ENCODE measurements at regions not wholly inside any gene's neighbourhood (a gene's known extent, or its start where the extent isn't known, plus 50 kb on each side); places are given as distances from the start of the nearest gene placed in this dataset.

DNA sequence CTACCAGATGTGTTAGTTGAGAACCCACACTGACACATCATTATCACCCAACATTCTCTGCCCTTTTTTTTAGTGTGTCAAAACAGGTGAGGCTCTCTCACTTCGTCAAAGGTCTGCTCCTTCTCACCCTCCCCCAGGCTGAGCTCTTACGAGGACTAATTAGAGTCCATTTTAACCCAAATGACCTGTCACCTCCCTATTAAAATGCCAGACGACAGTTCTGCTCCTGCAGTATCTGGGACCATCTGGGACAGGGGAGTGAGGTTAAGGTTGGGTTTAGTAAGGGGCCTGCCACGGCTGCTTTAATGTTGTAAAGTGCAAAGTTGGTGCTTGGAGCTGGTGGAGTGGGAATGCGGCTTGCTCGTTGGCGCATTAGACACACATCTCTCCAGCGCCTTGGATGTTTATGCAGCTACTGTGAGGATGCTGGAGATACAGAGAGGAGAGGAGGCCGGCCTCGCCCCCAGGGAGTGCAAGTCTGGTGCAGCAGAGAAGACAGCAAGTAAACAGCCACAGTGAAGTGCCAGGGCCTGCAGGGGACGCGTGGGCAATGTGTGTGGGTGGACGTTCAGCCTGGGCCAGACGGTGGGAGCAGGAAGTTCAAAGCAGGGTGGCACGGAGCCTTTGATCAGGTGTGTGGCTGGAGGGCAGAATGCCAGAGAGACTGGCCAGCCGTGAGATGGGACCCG lies 96.2 kb downstream of the C9orf50 start:
- no peak for ATAC-seq
- H3K4me1 ChIP-seq, result no peaks in the 10 kb centered on the region
- intact Hi-C loops (cut with DNase I; ENCODE audit: low total_unique reads), result no loop called here

DNA sequence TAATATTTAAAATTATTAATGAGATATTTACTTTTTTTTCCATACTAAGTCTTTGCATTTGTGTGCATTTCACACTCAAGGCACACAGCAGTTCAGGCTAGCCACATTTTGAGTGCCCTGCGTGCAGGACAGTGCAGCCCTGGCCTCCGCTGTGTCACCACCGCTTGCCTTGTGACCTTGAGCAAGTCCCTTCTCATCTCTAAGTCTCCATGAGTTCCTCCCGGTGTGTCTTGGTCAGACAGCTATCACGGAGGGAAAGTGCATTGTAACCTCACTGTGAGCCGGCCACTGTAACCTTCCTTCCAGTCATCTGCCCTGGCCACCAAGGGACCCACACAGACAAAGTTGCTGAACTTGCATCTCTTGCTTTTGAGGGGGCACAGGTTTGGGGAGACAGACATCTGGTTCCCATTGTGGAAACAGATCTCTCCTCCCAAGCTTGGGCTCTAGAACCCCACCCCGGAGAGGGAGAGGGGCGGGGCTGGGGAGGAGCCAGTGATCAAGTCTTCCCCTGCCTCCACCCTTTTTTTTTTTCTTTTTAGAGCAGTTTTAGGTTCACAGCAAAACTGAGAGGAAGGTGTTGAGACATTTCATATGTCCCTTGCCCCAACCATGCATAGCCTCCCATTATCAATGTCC lies 96.8 kb downstream of the C9orf50 start:
- ATAC-seq, result no peak
- H3K36me3 ChIP-seq, result no peaks in the 10 kb centered on the region
- TF ChIP-seq POLR2A (IDR thresholded peaks at IDR 0.05), result no peak
- TF ChIP-seq, protein P1, sequence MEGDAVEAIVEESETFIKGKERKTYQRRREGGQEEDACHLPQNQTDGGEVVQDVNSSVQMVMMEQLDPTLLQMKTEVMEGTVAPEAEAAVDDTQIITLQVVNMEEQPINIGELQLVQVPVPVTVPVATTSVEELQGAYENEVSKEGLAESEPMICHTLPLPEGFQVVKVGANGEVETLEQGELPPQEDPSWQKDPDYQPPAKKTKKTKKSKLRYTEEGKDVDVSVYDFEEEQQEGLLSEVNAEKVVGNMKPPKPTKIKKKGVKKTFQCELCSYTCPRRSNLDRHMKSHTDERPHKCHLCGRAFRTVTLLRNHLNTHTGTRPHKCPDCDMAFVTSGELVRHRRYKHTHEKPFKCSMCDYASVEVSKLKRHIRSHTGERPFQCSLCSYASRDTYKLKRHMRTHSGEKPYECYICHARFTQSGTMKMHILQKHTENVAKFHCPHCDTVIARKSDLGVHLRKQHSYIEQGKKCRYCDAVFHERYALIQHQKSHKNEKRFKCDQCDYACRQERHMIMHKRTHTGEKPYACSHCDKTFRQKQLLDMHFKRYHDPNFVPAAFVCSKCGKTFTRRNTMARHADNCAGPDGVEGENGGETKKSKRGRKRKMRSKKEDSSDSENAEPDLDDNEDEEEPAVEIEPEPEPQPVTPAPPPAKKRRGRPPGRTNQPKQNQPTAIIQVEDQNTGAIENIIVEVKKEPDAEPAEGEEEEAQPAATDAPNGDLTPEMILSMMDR (IDR thresholded peaks at IDR 0.05 in 4 of 5, conservative IDR thresholded peaks at IDR 0.05 in 1 of 5), result no peak
- in situ Hi-C loops (cut with MboI; ENCODE audit: low sequenced_read_pairs in 4 of 4), result no loop called here
- no peaks in the 10 kb centered on the region for H3K27me3 ChIP-seq
- no peak overlapping the region for H3K4me3 ChIP-seq
- H3K9me3 ChIP-seq, result no peaks in the 10 kb centered on the region
- intact Hi-C loops (cut with DNase I; ENCODE audit: low total_unique reads), result no loop called here
- no peaks in the 10 kb centered on the region for H3K4me1 ChIP-seq
- no peak for DNase-seq
- H3K27ac ChIP-seq, result no peak overlapping the region

More for the DNA sequence above, 96.2 kb downstream of the C9orf50 start:
- TF ChIP-seq POLR2A (IDR thresholded peaks at IDR 0.05), result no peak
- TF ChIP-seq, protein P1 (IDR thresholded peaks at IDR 0.05 in 4 of 5, conservative IDR thresholded peaks at IDR 0.05 in 1 of 5), result no peak
- Histone ChIP-seq H3K9me3 (no peaks in the 10 kb centered on the region), H3K4me3 (no peak overlapping the region), H3K36me3 (no peaks in the 10 kb centered on the region), H3K27me3 (no peaks in the 10 kb centered on the region), H3K27ac (no peak overlapping the region)
- in situ Hi-C loops (cut with MboI; ENCODE audit: low sequenced_read_pairs in 4 of 4), result no loop called here
- no peak for DNase-seq

DNA sequence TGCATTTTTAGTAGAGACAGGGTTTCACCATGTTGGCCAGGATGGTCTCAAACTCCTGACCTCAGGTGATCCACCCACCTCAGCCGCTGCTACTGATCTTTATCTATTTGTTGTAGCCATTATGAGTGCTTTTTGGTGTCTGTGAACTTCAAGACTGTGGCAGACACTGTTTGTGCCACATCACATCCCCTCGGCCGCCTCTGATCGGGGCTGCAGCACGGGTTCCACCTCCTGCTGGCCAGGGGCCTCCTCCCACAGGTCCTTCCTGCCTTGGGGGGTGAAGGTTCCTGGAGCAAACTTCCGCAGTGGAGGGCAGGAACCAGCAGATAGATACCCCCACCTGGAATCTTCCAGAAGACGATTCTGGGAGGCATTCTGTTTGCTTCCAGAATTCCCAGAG lies 98.5 kb downstream of the C9orf50 start:
- TF ChIP-seq, protein P1 (IDR thresholded peaks at IDR 0.05 in 4 of 5, conservative IDR thresholded peaks at IDR 0.05 in 1 of 5), result no peak
- TF ChIP-seq POLR2A (IDR thresholded peaks at IDR 0.05), result no peak
- no peaks in the 10 kb centered on the region for H3K9me3 ChIP-seq
- ATAC-seq (no peak), DNase-seq (no peak)
- H3K4me3 ChIP-seq, result no peak overlapping the region
- intact Hi-C loops (cut with DNase I; ENCODE audit: low total_unique reads) (no loop called here), in situ Hi-C loops (cut with MboI; ENCODE audit: low sequenced_read_pairs in 4 of 4) (no loop called here)
- no peaks in the 10 kb centered on the region for H3K4me1 ChIP-seq
- no peaks in the 10 kb centered on the region for H3K36me3 ChIP-seq
- no peaks in the 10 kb centered on the region for H3K27me3 ChIP-seq
- no peak overlapping the region for H3K27ac ChIP-seq

DNA sequence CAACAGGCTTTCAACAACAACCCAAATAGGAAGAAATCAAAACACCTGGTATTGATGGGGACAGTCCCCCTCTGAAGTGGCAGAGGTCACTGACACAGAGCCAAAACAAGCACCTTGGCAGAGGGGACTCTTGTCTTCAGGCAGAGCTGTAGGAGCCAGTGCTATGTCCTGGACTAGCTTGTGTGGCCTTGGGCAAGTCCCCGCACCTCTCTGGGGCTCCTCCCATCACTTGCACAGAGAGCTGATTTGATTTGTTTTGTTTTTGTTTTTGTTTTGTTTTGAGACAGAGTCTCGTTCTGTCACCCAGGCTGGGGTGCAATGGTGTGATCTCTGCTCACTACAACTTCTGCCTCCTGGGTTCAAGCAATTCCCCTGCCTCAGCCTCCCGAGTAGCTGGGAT lies 100.8 kb downstream of the C9orf50 start:
- Histone ChIP-seq H3K4me1 (no peaks in the 10 kb centered on the region), H3K4me3 (no peak overlapping the region), H3K27ac (no peak overlapping the region), H3K36me3 (no peaks in the 10 kb centered on the region), H3K27me3 (no peaks in the 10 kb centered on the region), H3K9me3 (no peaks in the 10 kb centered on the region)
- TF ChIP-seq, protein P1 (IDR thresholded peaks at IDR 0.05 in 4 of 5, conservative IDR thresholded peaks at IDR 0.05 in 1 of 5), result no peak
- TF ChIP-seq POLR2A (IDR thresholded peaks at IDR 0.05), result no peak
- in situ Hi-C loops (cut with MboI; ENCODE audit: low sequenced_read_pairs in 4 of 4) (no loop called here), intact Hi-C loops (cut with DNase I; ENCODE audit: low total_unique reads) (no loop called here)
- no peak for DNase-seq
- ATAC-seq, result no peak
